GM04504 (cell line): ENCODE measurements at regions not wholly inside any gene's neighbourhood (a gene's known extent, or its start where the extent isn't known, plus 50 kb on each side); places are given as distances from the start of the nearest gene placed in this dataset.
A peak's percentile ranks its signal among the peaks of the same experiment; 100 is the strongest.
"Not testable (repeated sequence)": the region's sequence is repeated elsewhere in the genome, so short reads cannot be mapped to it uniquely, and the experiment has no call there.

Source experiments
- DNase-seq: peaks from one replicate; pipeline ENCODE4 v3.0.0-alpha.2; 2012; ENCODE audit warnings: low read depth

DNA sequence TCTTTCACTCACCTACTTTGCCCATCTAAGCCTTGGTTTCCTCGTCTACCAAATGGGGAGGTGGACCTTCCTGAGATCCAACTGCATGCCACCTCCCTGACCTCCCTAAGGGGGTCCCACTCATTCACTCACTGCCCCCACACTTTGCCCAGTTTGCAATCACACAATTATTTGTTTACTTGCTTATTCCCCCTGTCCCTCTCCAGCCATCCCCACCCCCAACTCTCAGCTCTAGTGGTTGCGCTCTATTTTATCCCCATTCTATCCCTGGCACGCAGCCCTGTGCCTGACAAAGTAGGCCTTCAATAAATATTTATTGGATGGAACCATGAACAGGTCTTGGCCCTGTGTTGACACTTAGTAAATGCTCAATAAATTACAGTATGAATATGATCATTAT lies 130.8 kb upstream of the LARP1 start:
- DNase-seq: no peak

DNA sequence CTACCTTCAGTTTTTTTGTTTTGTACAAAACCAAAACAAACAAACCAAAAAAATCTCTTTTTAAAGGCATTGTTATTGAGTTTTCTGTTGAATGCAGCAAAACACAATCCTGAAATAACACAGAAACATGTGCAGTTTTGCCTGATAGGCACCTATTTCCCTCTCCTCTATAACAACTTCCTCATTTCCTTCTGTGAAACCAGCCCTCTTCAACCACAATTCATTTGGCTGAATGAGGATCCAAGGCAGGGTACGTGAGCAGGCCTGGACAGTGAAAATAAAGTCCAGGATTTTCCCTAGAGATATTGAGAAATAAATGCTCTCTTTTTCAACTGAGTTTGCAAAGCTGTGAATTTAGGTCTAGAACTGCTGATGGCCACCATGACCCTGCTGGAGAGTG lies 134.8 kb upstream of the LARP1 start:
- DNase-seq: no peak

DNA sequence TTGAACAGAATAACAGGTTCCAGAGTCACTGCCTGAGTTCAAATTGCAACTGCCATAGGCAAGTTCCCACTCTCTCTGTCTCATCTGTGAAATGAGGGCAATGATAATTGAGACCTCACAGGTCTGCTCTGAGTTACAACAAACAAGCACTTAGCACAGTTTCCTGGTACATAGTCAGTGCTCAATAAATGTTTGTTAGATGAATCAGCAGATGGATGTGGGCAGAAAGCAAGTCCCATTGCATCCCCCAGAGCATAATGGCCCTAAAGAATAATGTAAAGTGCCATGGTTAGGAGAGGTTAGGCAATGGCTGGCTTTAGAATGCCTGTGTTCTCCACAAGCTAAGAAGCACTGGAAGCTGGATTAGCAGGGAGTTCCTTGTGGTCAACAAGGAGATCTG lies 136.5 kb upstream of the LARP1 start:
- no peak for DNase-seq

GRCh38 chr5:154614595-154614994 lies 136.6 kb upstream of the HAND1 start:
- DNase-seq: no peak

DNA sequence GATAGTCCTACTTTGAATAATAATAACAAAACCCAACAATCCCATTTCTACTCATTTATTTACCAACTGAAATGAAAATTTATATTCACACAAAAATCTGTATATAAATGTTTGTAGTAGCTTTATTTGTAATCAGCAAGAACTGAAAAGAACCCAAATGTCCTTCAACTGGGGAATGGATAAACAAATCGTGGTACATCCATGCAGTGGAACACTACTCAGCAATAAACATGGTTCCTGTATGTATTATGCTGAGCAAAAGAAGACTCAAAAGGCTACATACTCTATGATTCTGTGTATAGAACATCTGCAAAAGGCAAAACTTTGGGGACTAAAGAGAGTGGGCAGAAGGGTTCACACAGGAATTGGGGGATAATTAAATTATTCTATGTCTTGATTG lies 136.1 kb upstream of the HAND1 start:
- DNase-seq: no peak

DNA sequence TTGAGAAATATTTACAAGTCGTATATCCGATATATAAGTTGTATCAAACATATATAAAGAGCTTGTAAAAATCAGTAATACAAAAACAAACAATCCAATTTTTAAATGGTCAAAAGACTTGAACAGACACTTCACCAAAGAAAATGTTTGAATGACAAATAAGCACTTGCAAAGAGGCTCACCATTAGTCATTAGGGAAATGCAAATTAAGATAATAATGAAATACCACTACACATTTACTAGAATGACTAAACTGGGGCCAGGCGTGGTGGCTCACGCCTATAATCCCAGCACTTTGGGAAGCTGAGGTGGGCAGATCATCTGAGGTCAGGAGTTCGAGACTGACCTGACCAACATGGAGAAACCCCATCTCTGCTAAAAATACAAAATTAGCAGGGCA lies 134.6 kb upstream of the HAND1 start:
- DNase-seq: no peak

DNA sequence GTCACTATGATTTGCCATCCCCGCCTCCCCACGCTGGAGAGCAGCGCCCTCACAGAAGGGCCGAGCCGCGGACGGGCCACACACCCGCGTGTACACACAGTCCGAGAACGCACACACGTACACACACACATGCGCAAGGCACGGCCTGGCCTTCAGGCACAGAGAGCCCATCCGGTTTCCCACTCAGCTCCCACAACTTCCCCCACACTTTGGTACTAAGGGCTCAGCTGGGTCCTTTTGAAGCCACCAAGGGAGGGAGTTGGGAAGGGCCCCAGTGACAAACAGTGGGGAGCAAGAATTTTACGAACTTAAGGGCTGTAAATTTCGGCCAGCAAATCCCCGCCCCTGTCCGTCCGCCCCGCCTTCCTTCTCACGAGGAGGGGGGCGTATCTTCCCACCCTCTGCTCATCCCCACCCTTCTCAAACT lies 133.3 kb upstream of the HAND1 start:
- no peak for DNase-seq

DNA sequence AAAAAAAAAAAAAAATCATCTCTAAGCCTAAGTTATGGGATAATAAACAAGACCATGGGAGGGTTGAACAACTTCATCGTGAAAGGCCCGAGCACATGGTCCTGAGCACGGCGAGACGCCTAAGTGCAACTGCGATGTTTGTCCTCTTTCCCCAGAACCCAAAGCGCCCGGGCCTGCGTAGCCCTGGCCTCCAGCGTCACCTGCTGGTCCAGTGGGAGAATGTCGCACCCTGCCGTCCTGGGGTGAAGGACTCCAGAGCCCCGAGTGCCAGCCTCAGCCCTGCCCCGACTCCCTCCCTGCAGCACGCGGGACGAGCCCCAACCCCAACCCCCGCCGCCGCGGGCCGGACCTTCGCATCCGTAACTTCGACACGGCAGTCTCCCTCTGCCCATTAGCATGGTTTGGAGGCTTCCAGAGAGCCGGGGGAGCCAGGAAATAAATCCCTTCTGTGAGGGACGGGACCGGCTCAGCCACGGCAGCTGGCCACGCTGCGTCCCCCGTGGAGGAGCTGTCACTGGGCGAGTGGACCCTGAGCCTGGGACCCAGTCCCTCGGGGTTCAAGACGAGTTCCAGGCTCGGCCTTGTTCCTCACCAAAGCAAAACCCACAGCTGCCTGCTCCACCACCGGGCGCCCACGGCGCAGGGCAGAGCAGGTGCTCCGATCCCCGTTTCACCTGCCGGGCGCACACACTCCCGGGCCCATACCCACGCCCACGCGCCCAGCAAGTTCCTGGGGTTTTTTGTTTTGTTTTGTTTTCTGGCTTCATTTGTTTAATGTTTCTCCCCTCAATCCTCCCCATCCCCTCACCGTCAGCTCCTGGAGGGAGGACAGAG lies 132.5 kb upstream of the HAND1 start:
- peak; percentile 41 for DNase-seq

DNA sequence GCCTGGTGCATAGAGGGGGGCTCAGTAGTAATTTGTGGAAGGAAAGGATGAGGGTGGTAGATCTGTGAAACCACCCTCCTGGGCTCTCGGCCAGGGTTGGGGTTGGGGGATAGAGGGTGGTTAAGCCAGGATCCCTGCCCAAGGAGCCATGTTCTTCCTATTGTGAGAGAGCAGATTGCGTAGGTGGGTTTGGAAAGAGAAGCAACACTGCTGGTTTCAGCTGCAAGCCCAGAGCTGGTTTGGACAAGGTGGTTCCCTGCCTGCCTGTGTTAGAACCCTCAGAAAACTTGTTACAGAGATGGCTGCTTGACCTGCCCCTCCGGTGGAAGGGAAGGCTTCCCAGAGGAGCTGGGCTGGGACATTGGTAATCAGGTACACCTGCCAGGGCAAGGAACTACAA lies 131.2 kb upstream of the HAND1 start:
- no peak for DNase-seq

DNA sequence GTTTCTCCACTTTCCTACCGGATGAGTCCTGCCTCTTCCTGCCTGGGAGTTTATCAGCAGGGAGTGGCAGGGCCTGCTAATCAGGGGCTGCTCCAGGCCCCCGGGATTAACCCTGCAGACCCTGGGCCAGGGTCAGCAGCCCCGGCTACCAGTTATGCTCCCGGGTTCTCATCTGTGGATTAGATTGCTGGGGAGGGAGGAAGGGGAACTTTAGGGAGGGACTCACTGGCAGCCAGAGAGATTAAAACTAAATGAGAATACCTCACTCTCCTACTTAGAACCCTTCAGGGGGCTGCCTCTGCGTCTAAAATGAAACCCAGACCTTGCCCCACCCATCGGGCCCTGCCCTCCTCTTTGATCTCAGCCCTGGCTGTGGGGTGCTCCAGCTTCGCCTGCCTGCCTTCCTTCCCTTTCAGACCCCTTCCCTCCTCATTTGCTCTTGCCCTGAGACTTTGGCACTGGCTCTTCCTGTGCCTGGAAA lies 130.5 kb upstream of the HAND1 start:
- no peak for DNase-seq

DNA sequence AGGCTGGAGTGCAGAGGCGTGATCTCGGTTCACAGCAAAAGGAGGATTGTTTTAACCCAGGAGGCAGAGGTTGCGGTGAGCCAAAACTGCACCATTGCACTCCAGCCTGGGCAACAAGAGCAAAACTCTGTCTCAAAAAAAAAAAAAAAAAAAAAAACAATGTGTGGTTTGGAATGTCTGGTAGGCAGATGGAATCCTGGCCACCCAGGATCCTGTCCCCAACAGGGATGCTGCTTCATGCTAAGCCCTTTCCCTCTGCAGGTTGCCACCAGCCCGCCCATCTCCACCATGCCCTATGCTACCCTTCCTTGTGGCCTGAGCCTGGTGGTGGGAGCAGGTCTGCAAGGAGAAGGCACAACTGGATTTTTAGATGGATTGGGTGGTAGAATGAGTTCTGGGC lies 129.7 kb upstream of the HAND1 start:
- DNase-seq: no peak

- no peak for DNase-seq
Measured at GRCh38 chr5:154606246-154606645, 128.2 kb upstream of the HAND1 start.

- DNase-seq: no peak
Measured at GRCh38 chr5:154603953-154604679, 126.1 kb upstream of the HAND1 start.

- no peak for DNase-seq
Measured at GRCh38 chr5:154603485-154603884, 125.5 kb upstream of the HAND1 start.

DNA sequence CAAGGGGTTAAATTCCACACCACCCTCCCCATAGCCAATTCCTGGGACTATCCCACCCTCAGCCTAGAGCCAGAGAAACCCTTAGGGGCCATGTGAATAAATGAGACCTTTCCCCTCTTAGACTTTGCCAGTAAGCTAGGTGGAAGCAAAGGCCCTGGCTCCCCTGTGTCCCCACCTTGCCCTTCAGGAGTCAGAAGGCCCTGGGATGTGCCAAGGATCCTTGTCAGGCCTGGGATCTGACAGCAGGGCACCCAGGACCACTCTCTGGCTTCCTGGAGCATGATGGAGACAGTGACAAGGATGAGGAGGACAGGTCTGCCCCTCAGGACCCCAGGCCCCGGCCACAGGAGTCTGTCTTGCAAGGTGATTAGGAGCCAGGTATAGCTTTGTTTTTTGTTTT lies 125.0 kb upstream of the HAND1 start:
- no peak for DNase-seq

DNA sequence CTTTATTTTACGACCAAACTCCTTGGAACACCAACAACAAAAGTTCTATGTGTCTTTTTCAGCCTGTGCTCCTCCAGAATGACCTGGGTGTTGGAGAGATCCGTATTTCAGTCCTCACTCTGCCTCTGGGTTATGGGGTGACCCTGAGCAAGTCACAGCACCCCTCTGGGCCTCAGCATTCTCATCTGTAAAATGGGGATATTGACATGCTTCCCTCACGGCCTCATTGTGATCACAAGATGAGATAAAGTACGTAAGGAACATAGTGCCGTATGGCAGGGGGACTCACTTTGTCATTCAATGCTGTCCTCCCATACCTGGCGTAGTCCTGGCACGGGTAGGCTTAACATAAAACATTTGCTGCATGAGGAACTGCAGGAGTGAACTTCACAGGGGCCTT lies 123.0 kb upstream of the HAND1 start:
- no peak for DNase-seq

GRCh38 chr5:154598021-154598420 lies 120.0 kb upstream of the HAND1 start:
- no peak for DNase-seq

DNA sequence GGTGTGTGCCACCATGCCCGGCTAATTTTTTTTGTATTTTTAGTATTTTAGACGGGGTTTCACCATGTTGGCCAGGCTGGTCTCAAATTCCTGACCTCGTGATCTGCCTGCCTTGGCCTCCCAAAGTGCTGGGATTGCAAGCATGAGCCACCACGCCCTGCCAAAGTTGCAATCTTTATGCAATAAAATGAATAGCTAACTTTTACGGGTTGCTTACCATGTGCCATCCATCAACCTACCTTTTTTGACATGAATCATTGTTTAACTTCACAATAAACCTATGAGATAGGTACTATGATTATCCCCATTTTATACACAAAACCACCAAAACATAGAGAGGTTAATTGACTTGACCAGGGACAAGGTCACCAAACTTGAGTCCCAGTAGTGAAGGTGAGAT lies 118.8 kb upstream of the HAND1 start:
- DNase-seq: not testable (repeated sequence)

DNA sequence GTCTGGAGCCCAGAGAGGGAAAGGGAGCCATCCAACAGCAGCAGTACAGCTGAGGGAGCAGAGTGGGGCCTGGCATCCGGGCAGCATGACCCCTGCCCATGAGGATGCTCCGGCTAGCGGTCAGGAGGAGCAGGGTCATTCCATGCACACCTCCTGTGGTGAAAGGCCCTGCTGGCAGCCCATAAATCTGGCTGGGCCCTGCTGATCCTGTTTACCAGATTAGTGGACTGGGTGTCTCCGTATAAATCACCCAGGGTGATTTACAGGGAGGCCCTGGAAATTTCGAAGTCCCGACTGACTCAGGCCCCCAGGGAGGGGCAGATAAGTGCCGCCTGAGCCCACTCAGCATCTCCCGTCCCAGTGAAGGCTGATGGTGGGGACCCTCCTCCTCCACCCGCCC lies 117.6 kb upstream of the HAND1 start:
- no peak for DNase-seq

DNA sequence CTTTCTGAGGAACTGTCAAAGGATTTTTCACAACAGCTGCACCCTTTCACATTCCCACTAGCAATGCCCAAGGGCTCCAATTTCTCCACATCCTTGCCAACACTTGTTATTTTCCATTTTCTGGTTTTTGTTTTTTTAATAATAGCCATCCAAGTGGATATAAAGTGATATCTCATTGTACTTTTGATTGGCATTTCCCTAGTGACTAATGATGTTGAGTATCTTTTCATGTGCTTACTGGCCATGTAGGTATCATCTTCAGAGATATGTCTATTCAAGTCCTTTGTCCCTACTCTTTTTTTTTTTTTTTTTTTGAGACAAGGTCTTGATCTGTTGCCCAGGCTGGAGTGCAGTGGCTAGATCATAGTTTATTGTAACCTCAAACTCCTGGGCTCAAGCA lies 115.8 kb upstream of the HAND1 start:
- no peak for DNase-seq

DNA sequence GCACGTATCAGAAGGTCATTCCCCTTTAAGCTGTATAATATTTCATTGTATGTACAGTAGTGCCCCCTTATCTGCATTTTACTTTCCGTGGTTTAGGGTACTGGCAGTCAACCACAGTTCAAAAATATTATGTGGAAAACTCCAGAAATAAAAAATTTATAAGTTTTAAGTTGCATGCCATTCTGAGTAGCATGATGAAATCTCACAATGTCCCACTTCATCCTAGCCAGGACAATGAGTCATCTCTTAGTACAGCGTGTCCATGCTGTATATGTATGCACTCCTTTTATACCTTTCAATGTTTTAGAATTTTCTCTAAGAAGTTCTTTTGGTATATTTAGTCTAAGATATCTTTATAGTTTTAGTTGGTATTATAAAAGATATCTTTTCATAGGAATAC lies 115.0 kb upstream of the HAND1 start:
- DNase-seq: peak; percentile 22

DNA sequence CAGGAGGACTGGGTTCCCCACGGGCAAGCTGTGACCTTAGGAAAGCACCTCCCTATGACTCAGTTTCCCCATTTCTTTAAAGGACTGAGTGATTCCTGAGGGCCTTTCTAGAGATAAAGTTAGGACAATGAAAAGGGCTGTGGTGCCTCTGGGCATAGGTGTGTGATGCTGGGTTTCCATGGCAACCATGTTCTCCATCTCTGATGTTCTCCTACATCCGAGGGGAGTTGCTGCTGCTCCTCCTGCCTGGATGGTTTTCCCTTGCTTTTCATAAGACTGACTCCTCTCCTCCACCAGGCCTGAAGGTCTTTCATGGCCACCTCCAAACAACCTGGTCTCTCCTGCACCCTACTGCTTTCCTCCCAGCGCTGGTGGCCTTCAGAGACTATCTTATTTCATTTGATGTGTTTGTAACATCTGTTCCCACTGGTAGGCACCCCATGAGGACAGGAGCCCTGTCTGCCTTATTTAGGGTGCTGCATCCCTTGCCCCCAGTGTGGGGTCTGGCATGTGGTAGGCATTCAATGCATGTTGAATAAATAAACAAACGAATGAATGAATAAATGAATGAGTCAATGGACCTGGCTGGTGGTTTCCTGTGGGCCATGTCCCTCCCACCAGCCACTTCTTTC lies 112.2 kb upstream of the HAND1 start:
- no peak for DNase-seq

GRCh38 chr5:154589511-154589910 lies 111.5 kb upstream of the HAND1 start:
- DNase-seq: no peak
